Tongue (tissue), 1 donor: ENCODE measurements at regions not wholly inside any gene's neighbourhood (a gene's known extent, or its start where the extent isn't known, plus 50 kb on each side); places are given as distances from the start of the nearest gene placed in this dataset.
"Not testable (repeated sequence)": the region's sequence is repeated elsewhere in the genome, so short reads cannot be mapped to it uniquely, and the experiment has no call there.

Experiments
- DNase-seq: peaks from one replicate; pipeline ENCODE4 v3.0.0-alpha.2; 2015

DNA sequence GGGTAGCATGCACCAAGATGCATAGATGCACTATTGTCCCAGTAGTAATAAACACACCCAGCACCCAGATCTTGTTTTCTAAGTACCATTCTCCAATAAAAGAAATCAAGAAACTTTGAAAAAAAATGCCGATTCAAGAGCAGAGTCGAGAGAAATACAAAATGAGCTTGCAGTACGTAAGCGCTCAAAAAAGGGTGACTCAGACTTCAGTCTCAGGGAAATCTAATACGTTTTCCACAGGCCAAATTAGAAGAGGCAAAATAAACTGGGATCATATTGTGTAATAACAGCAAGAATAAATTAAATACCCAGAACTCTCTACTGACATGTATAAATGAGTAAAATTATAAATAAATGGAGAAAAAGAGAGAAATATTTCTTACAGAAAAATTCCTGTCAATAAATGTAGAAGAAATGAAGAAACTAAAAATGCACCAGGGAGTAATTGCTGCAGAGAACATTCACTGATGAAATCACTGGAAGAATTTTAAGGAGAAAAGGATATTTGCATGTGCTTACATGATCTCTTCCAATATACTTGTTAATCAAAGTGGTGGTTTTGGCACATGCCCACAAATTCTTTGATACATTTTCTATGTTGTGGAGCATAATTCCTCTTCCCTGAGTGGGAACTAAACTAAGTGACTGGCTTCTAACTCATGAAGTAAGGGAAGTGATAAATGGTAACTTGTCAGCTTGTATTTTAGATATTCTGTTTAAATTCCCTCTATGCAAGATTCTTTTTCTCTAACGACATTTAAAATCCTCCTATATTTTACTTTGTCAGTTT, 567.6 kb upstream of the ADAMTS16 start:
- no peak for DNase-seq

DNA sequence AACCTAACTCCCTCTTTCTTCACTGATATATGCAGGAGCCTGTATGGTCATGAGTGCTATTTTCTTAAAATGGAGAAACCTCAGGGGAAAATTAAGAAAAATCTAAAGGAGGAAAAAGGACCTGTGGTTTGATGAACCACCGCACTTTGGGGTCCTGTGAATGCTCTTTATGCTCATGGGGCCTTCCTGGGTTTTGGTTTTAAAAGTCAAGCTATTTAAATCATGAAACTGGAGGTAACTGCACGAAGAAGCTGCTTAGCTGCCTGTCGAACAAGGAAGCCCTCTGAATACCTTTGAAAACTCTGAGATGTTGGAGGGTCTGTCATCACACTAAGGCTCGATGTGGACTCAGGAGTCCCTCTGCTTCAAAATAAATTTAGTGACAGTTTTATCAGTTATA, 564.5 kb upstream of the ADAMTS16 start:
- no peak for DNase-seq

DNA sequence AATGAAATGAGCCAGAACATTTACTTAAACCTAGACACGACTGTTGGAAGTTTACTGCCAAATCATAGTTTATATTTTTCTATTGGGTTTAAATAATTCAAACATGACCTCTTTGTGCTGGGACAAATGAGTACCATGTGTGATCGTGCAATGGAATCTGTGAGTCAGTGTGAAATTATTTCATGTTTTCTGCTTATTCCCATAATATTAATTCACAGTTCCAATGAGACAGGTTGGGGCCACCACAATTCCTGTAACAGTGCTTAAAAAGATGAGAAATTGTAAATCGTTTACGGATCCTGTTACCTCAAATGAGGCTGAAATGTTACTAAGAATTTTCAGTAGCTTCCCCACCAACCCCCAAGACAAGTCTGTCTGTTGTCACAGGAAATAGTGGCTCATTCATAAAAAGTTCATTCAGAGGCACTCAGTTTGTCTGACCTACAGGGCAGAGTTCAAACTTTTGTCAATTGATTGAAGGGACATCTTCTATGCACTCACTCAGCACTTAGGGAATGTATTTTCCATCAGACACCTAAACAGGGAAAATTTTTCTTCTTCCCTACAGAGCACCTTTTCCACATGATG, 563.9 kb upstream of the ADAMTS16 start:
- peak; percentile 14 for DNase-seq

DNA sequence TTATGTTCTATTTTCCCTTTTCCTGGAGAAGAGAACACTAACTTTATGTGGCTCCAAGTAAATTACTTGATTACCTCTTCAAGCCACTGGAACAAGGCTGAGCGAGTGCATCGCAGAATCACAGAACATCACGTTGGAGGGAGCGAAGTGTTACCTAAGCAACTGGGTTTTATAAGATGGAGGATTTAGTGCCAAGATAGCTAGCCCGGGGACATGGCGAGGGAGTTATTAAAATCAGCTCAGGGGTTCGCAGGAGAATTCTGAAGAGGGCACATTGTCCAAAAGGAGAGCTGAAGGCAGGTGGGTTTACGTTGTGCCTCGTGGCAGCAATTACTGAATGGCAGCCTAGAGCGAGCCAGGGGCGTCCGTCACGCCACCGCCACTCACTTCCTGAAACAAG, 563.2 kb upstream of the ADAMTS16 start:
- DNase-seq: no peak

DNA sequence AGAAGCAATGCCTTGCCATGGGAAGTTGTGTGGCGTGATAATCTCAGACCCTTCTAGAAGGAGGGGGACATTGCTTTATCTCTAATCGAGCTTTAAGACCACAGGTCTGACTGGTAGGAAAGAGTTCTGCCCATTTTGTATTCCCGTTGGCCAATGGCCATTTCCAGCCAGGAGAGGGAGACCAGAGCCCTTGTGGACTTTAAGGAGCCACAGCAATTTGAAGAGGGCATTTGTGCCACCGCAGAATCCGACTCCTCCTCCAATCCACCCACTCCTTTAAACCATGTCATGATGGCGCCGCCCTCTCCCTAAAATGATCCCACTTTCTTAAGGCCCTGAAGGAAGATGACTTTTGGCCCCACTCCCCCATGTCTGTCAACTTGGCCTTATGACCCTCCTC, 560.5 kb upstream of the ADAMTS16 start:
- no peak for DNase-seq

DNA sequence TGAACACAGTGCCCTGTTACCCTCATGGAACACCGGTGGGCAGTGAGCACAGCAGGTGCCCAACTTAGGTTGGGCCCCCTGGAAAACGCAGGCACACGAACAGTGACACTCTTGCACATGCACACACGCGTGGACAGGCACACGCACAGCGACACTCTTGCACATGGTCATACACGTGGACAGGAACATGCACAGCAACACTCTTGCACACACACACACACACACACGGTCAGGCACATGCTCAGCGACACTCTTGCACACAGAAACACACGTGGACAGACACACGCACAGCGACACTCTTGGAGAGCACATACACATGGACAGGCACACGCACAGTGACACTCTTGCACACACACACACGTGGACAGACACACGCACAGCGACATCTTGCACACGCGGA, 559.4 kb upstream of the ADAMTS16 start:
- no peak for DNase-seq

DNA sequence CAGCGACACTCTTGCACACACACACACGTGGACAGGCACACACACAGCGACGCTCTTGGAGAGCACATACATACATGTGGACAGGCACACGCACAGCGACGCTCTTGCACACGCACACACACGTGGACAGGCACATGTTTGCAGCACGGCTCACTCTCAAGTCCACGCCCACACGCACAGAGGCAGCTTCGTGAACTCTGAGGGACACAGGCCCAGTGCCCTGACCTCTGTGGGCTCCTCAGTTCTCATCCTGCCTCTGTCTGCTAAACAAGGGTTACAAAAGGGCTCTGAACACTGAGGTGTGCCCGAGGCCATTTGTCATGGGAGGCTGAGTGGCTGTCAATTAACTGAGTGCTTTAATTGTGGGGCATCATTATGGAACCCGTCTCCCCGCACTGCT, 558.8 kb upstream of the ADAMTS16 start:
- DNase-seq: no peak

DNA sequence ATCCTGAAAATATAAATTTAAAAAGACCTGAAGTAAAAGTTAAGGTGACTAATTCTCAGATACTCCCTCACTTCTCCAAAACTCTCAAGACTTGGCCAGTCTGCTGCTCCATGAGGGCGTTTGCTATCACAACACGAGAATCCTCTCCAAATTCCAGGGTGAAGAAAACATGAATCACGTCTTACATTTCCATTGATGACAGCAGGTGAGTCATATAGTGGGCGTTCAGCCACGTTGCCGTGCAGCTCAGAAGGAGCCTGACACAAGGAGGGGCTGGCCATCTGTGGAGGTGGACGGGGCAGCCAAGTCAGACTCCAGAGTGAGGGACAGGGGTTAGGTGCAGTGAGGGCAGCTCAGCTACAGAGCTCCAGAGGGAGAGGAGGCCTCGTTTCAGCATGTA, 555.1 kb upstream of the ADAMTS16 start:
- no peak for DNase-seq

DNA sequence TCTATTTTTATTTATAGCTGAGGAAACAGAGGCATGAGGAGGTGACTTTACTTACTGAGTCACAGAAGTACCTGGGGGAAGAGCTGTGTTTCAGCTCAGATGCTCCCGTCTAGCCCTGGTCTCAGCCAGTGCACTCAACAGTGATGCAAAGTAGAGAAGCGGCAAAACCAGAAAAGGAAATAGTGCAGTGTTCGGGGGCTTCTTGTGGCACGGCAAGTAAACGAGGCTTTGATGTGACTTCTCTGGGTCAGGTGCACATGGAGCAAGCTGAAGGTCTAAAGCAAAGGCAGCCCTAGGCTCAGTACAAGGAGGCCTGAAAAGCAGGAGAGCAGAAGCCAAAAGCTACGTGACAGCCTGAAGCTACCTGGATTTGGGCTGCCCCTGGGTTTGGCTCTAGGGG, 526.7 kb upstream of the ADAMTS16 start:
- no peak for DNase-seq

DNA sequence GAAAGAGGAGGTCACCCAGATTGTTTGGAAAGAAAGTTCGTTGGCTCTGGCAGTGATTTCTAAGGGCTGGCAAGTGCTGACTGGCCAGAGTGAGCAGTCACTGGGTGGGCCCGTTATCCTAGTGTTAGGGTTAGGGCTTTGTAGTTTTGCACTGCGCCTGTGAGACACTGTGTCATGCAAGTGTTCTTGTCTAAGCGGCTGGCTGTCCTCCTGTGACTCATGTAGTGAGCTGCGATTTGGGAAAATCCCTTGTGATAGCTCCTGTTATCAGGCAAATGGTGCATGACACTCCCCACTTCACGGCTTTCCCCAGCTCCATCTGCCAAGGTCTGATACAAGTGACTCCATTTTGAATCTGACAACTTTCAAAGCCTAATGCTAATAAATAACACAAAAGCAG, 526.0 kb upstream of the ADAMTS16 start:
- no peak for DNase-seq

DNA sequence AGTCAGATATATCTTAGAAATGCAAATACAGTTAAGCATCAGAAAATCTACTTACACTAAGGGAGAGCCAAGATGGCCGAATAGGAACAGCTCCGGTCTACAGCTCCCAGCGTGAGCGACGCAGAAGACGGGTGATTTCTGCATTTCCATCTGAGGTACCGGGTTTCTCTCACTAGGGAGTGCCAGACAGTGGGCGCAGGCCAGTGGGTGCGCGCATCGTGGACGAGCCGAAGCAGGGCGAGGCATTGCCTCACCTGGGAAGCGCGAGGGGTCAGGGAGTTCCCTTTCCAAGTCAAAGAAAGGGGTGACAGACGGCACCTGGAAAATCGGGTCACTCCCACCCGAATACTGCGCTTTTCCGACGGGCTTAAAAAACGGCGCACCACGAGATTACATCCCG, 524.8 kb upstream of the ADAMTS16 start:
- DNase-seq: not testable (repeated sequence)

DNA sequence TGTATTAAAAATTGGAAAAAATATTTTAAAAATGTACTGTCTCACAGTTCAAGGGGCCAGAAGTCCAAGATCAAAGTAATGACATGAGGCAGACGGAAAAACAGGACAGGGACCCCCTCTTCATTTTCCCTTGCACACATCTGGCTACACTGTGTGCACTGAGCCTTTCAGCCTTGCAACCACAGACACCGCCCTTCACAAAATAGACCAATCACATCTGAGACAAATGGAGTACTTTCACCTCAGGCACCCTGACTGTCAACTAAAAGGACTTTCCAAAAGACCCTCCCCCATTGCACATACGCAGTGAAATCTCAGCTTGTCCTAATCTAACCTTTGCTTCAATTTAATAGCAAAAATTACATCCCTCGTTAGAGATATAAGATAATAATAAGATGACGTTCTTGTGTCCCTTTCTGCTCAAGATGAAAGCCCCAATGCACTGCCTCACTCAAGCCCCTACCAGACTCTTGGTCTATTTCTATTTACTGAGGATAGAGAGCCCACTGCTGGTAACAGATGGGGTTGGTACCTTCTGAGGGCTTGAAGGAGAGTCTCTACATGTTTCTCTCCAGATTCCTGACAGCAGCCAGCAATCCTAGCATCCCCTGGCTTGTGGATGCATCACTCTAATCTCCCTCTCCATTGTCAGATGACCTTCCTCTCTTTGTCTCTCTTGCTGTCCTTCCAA, 514.8 kb upstream of the ADAMTS16 start:
- no peak for DNase-seq

DNA sequence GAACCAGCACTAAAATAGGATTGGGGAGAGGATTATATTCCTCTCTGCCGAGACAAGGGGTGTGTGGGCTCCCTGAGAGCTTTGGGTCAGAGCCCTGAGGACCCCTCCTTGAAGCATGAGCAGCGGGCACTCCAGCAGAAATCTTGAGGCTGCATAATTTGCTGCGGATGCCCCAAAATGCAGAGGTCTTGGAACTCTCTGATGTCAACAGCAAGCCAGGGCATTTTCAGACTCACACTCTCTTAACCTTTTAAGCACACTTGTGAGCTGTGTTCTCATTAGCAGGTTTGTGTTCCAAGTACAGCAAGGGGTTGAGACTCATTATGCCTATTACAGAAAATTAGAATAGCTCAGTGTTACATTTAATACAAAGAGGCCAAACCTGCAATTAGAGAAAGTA, 513.0 kb upstream of the ADAMTS16 start:
- DNase-seq: no peak

DNA sequence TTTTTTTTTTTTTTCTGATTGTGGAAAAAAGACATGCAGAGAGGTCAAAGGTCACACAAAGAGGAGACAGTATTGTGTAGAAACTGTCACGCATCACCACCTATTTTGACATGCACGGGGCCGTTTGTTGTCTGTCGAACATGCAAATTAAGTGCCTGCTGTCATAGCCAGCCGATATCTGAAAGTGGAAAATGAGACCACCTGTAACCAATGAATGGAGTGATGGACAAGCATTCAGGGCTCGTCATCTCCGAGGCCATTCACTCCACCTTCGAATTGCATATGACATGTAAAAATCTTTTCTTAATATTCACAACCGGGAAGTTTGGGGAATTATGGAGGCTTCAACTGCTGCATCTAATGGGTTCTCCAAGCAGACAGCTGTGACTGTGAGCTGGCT, 512.2 kb upstream of the ADAMTS16 start:
- no peak for DNase-seq

DNA sequence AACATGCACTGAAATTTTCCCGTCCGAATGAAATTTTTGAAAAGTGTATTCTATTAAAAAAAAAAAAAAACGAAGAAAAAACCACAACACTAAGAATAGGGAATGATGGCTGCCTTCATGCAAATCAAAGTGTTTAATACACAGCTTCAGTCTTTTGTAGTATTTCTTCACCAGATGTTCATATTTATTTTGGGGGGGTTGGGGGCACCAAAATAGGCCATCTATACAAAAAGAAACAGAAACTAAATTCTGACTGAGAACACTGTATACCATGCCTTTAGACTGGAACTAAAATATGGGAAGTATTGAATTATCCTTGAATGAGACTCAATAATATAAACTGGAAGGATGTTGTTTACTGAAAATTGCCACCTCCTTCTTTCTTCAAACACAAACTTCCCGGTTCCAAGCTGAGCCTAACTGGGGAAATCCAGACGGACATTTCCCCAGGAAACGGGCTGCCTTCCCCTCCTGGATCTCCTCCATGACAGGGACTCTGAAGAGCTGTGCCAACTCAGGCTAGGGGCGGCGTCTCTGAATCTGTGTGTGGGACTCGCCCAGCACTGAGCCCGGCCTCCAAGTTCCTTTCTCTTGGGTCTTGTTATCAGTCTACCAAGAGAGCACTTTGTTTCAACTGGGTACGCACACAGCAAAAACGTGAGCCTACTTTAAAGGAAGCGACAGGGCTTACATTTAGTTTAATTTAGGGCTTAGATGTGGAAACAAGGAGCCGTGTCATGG, 511.3 kb upstream of the ADAMTS16 start:
- DNase-seq: no peak

DNA sequence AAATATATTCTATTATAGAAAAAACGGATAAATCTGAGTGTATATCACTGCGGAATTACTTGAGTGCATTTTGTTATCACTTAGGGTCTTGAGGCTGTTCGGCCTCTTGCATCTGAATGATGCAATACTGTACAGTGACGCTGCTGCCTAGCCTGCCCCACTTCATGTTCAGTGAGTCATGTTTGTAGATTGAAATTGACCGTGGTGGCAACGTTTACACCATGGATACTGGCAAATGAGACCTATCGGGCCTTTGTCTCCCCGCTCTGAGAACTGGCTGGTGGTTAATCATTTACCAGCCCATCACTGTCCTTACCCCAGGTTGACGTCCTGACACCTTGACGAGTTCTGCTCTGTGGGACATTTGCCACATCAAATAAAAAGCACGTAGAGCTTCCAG, 510.1 kb upstream of the ADAMTS16 start:
- DNase-seq: no peak

DNA sequence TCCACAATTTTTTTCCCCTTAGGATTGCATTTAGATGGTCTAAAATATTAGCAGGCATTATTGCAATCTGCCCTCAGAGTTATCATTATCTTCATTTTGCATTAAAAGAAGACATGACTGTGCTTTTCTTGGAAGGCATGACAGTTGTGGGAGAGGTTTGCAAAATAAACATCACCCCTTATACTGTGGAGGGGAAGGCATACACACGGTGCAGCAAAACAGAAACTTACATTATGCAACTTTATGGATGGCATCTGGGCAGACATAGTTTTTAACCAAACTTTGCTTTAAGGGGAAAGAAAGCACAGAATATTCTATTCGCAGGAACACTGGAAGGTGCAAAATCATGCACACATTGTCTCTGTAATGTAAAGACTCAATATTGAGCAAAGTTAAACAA, 505.8 kb upstream of the ADAMTS16 start:
- DNase-seq: no peak

DNA sequence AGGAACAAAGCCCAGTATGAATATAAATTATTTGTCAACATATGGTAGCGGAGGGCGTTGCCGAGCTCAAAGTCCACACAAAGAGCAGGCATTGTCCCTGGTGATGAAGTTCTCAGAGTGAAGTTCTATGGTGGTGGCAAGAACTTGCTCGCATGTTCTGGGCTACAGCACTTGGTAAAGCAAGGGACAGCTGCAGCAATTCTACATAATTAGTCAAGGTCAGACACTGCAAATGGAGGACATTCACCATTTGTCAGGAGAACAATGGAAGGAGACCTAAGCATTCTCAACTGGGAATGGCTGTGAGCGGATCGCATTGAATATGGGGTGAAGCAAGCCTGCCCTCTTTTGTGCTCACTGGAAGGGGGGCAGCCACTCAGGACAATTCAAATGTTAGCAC, 503.8 kb upstream of the ADAMTS16 start:
- peak; percentile 18 for DNase-seq

DNA sequence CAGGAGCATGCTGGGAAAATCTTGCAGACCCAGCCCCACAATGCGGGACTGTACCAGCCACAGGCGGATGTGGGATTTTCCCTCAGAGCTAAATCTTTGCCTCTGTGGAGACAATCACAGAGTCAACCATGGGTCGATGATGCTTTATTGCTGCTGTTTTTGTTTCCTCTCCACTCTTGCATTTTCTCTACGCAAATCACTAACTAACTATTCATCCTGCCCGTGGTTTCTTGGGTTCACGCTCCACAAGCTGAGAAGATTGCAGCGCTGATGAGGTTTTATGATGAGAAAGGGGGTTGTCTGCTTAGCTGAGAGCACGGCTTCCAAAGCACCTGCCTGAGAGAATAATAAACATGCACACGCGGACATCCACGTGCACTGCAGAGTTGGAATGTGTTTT, 500.2 kb upstream of the ADAMTS16 start:
- no peak for DNase-seq

DNA sequence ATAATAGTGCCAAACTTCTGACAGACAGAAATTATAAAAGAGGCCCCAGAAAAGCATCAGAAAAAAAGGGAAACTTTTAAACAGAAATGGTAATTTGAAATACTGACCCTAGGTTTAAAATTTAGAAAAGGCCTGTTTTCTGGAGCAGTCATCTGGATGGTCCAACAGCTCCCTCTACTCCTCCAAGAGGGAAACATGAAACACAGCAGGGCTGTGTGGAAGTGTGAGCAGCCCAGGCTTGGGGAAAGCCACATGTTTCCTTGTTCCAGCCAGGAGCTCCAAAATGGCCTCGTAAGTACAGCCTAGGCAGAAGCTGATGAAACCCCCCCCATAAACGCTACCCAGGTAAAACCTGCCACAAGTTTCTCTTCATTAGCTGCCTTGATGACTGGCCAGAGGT, 499.3 kb upstream of the ADAMTS16 start:
- DNase-seq: peak; percentile 34

DNA sequence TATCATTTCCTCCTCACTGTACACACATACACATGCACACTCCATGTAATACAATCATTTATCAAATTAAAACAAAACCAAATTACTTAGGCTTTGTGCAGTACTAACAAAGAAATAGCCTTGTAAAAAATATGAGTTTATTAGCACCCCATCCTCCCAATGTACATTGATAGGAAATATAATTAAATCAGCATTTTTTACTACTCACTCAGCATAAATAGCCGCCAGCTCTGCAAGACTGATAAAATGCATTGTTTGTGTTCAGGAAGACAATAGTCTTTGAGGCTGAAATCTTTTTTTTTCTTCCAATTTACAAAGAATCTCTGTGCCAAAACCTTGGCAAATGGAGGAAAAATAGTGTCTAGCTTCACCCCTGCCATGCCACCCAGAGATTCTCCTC, 497.6 kb upstream of the ADAMTS16 start:
- no peak for DNase-seq

DNA sequence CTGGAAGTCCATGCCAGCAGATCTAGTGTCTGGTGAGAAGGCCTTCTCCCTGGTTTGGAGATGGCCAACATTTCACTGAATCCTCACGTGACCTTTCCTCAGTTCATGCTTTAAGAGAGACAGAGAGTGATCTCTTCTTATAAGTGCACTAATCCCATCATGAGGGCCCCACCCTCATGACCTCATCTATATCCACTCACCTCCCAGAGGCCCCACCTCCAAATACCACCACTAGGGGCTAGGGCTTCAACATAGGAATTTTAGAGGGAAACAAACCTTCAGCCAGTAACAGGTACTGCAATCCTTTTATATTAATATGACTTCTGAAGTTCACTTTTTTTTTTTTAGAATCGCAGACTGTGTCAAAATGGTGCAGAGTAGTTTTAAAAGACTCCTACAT, 496.9 kb upstream of the ADAMTS16 start:
- DNase-seq: no peak

DNA sequence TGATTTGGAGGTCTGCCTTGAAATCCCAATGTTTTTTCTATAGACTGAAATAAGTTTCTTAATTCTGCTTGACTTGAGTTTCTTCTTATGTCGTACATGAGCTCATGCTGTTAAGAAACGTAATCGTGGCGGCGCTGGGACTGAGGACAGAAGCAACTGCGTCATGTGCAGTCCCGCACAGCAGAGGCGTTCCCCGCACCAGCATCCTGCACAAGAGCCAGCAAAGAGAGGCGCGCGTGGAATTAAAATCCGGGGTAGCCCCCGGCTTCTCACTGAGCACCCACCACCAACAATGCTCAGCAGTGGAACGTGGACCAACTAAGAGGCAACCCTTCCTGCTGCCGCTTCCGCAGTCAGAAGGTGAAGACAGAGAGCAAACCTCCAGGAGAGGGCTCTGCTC, 496.2 kb upstream of the ADAMTS16 start:
- DNase-seq: no peak
